Stimulated activated CD8-positive, alpha-beta memory T cell treated with anti-CD3 and anti-CD28 coated beads, Interleukin-4, amount 100 ng/mL, for 48 hours (primary cell): ENCODE measurements at regions not wholly inside any gene's neighbourhood (a gene's known extent, or its start where the extent isn't known, plus 50 kb on each side); places are given as distances from the start of the nearest gene placed in this dataset.

Experiments
- DNase-seq: peaks from one replicate; pipeline ENCODE4 v3.0.0-alpha.2; 2020

DNA sequence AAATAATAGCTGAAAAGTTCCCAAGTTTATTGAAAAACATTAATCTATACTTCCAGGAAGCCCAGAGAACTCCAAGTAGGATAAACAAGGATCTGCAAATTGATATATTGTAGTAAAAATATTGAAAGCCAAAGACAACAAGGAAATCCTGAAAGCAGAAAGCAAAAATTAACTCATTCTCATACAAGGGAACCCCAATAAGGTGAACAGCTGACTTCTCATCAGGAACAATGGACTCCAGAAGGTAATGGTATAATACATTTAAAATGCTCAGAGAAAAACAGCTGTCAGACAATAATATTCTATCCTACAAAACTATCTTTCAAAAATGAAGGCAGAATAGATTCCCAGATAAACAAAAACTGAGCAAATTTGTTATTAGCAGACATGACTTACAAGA is 138.1 kb upstream of the BMP4 start:
- DNase-seq, result no peak

DNA sequence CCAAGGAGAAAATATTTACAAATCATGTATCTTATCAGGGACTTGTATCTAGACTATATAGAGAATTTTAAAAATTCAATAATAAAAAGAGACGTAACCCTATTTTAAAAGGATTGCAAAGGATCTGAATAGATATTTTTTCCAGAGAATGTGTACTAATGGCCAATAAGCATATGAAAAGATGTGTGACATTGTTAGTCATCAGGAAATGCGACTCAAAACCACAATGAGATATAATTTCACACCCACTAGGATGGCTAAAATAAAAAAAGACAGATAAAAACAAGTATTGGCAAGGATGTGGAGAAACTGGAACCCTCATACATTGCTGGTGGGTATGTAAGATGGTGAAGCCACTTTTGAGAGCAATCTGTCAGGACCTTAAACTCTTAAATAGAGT is 141.9 kb upstream of the BMP4 start:
- DNase-seq, result no peak

DNA sequence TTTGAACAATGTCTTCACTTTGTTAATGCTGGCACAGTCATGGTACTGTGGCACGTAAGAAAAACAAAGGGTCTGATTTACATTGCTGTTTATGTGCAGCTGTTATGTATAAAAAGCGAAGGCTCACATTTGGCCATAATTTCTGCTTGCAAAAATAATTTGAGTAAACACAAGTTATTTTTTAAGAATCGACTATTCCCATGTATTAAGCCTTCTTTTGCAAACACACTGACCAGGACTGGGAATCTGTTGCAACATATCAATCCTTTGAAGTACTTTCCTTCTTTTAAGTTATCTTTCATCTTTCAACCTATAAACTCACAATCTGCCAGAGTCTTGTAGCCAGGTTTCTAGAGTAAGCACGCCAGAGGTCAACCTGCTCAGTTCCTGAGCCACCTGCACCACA is 145.4 kb upstream of the BMP4 start:
- no peak for DNase-seq

DNA sequence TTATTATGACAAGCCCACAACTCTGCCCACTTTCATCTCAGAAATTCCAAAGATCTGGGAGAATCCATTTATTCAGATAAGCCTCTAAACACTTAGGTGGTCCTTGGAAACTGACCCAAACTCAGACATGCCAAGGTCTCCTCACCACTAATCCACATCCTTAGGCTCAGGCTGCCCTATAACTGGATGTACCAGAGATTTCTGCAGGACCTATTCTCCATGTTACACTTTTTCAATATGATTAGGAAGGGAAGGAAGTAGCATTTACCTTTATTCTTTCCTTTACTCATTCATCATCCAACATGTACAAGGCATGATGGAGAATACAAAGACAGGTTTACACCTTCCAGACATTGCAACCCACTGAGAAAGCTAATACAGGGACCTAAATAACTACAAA is 145.9 kb upstream of the BMP4 start:
- no peak for DNase-seq

DNA sequence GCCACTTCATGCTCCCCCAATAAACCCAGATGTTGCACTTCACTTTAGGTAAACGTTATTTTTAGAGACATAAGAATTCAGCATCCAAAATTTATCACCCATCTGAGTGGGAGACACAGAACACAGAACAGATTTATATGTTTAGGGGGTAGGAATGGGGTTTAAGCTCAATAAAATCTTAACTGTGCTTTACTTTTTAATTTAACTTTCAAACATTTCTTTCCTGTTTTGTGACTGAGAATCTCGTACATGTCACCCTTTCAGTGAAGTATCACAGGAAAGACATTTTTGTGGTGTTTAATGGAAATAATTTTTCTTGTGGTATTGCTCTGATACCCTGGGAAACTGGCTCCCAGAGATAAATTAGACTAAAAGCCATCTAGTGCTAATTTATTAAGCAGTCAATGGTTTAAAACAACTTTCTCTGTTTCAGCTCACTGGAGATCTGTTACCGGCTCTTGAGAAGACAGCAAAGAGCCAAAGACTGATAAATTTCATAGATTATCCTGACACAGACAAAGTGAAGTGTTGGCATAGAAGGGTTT is 148.0 kb upstream of the BMP4 start:
- DNase-seq, result no peak

DNA sequence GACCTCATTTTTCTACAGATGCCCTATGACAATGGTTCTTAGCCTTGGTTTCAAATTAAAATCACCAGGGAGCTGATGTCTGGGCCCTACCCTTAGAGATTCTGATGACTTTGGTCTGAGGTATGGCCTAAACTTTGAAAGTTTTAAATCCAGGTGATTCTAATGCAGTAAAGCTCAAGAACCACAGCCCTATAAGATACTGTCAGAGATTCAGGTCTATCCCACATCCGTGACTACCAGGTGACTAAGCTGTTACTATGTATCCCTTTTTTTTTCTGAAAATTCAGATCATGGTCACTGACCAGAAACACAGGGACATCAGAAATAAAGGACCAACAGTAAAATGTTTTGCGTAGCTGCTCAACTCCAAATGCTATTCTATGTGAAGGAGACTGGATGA is 148.8 kb upstream of the BMP4 start:
- DNase-seq, result no peak

DNA sequence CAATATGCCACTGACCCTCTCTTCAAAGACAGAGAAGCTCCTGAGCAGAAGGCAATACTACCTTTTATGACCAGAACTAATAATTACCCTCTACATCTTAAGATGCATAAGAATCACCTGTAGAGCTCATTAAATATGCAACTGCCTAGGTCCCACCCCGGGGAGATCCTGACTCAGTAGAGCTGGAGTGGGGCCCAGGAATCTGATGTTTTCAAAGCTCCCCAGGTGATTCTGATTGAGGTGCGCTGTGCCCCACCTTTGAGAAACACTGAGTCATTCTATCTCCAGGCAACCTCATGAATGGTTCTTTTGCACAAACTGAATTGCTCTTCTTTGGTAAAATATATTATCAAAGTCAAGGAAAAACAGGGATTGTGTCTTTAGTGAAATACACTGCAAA is 149.3 kb upstream of the BMP4 start:
- DNase-seq, result no peak

DNA sequence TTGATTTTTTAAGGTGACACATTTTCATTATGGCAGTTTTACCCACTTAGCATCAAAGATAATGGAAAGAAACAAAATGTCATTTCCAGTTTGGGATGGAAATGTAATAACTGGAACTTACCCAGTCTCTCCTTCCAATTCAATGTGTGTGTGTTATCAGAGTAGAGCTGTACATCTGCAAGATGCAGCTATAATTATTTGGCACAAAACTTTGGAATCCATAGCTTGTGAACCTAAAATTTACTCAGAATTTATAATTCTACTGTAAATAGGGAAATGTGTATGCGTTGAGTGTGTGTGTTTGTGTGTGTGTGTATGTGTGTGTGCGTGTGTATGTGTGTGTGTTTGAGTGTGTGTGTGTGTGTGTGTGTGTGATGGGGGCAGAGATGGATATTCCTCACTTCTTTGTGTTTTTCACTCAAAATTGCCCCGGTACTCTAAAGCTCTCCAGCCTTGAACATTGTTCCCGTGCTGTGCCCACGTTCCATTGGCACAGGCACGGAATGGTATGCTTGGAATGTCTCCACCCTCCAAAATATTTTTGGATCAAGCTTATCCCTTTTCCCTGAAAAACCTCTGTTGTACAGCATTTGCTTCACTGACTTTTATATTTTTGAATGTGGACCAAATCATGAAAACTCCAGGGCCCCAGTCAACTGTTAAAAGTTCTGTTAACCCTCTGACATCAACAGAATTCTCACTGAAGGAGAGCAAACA is 150.2 kb upstream of the BMP4 start:
- no peak for DNase-seq

DNA sequence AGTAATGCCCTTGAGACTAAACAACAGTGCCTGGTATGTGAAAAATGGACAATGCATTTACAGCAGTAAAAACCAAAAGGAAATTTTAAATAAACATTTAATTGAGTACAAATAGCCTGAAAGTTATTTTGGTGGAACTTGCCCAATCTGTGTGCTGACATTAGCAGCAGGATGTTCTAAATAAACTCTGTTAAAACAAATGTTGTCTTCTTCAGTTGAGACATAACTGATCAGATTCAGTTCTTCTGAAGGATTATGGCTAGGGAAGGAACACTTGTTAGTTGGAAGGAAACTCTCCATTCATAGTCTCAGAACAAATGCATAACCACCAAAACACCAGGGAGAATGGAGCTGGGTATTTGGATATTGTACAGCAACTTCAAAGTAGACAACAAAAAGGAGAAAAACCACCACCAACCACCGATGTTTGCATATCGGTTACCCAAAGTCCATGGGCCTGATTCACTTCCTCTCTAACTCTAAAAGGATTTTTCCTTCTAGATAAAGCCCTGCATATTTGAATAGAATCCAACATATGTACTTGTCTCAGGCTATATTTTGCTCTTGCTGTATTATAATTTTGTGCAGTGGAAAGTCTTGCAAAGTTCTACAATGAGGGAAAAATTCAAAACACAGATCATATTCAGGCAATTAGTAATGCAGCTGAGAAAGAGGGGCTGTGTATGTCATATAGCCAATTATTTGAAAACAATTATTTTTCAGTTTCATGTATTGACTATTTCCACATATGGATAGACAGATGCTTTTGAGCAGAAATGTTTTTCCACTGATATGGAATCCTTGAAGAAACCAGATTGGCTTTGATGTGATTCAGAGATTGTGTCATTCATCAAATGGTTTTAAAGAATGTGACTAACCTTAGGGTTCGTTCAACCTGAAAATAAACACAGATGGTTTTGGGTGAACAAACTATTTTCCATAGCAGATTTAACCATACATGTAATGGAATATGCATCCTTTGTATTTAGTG is 152.2 kb upstream of the BMP4 start:
- DNase-seq, result no peak

DNA sequence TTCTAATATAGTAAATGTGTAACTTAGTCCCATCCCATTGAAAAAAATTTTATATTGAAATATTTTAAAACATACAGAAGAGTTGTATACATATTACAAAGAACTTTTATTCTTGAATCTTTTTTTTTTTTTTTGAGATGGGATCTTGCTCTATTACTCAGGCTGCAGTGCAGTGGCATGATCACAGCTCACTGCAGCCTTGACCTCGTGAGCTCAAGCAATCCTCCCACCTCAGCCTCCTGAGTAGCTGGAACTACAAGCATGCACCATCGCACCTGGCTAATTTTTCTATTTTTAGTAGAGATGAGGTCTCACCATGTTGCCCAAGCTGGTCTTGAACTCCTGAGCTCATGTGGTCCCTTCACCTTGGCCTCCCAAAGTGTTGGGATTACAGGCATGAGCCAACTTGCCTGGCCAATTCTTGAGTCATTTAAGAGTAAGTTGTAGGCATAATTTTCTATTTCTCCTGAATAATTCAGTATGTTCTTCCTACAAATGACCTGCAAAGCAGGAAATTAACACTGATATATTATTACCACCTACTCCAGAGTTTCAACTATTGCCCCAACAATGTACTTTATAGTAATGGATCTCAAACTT is 153.0 kb upstream of the BMP4 start:
- no peak for DNase-seq

DNA sequence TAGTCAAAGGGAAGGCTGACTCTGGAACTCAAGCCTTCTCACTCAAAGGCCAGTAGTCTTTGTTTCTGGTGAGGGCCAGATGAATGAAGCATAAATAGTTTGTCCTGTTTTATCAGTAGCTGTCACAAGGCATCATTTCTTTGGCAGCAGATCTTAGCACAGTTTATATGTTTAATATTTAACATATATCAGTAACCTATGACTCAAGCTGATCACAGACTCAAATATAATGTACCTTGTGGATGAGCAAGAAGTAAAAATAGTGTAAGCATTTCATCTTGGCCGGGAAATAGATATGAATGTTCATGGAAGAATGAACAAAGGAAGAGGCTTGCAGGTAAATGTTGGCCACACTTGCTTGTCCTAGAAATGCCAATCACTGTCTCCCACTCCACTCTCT is 158.3 kb upstream of the BMP4 start:
- no peak for DNase-seq

DNA sequence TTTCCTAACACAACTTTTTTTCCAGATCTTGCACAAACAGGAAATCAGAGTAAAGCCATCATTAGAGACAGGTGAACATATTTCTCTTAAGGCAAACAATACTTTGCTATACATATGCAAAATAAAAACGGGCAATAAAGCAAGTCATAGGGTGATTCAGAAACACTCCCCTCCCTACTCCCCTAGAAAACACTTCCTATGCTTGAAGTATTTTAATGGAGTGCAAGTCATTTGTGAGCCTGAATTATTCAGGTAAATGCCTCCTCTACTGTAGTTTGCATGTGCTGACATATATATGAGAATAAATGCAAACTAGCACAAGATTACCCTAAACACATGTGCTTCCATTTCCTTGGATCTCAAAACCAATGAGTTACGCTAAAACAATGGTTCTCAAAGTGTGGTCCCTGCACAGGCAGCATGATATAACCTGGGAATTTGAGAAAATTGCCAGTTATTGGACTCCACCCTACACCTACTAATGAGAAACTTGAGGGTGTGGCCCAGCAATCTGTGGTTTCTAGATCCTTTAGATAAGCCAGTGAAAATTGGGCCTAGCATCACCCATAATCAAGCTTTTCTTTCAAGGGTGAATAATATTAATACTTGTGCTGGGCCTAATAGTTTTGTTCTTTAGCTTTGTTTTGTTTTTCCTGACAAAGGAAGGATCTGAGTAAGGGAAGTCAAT is 159.7 kb upstream of the BMP4 start:
- no peak for DNase-seq

DNA sequence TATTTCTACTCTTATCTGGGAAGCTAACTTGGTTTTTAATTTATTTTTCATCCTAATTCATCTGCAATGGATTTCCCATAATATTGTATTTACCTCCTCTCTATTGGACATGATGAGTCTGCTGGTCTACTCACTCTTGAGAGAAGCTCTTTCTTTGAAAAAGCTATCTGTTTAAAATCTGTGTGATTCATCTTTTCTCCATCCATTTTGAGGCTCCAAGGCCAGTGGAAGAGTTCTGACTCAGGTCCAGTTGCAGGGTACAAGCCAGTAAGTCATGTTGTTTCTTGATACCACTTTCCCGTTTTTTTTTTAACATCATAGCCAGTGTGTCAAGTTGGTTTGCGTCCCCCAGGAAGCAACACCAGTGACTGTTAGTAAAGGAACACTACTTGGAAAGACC is 160.3 kb upstream of the BMP4 start:
- DNase-seq, result no peak

DNA sequence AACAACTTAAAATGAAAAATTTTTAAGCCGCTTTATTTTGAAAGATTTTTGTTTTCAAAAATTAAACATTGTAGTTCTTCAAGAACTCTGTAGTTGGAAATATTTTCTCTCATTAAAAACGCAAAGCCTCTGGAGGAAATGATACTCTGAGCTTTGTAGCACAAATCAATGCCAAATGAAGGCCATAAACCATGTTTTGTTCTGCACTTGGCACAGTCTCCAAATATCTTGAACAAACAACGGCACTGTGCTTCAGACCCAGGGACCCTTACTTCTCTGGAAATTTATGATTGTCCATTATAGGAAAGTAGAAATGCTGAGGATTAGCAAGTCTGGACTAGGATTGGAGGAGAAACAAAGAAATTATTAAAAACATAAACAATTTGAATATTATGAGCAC is 160.8 kb upstream of the BMP4 start:
- DNase-seq, result no peak

DNA sequence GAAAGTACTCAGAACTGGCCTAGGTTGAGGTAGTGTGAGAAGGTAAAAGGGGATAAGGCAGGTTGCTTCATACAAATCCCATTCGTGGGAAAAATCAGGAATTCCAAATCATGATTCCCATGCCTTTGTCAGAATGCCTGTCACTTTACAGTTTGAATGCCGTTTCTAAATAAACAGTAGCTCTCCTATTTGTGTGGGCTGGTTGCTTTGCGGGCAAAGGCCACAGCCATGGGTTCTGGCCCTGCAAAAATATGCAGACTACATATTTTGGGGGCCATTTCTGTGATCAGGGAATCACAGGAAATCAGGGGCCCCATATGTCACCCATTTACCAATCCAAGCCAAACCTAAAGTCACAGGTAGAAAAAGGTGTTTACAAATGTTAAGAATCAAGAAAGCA is 161.3 kb upstream of the BMP4 start:
- DNase-seq, result no peak

DNA sequence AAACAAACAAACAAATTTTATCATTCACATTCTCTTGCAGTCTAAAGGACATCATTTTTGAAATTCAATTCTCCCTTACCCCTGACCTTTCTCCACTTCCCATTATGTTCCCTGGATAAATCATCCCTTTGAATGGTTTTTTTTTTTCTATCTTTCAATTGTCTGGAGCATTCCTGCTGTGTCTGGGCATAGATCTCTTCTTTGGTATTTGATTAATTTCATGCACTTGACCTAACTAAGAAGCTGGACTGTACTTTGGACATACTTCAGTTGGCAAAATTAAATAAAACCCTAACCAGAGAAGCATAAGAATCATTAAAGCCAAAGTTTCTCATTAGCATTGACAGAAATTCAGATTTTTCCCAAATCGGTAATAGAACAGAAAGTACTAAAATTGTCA is 163.6 kb upstream of the BMP4 start:
- DNase-seq, result no peak

DNA sequence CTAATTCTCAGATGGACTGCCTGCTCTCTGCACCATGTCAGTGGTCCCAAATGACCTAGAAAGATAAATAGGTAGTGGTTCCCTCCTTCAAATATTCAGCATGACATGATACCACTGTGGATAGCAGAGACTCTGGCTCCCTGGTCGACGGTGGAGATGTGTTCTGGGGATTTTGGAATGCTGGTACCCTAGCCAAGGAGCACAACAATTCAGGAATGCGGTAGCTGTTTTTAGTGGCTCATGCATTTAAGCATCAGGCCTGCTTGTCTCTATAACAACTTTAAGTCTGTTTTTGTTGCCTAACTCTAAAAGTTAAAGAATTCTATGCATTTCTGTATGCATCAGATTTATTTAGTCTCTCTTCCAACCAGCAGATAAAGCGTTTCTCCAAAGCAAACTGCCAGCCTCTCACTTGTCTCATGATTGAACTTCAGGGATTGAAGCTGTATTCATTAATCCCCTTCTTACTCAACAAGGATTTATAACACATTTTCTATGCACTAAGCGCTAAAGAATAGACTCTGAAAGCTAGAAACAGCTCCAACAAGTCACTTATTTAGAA is 164.9 kb upstream of the BMP4 start:
- no peak for DNase-seq

DNA sequence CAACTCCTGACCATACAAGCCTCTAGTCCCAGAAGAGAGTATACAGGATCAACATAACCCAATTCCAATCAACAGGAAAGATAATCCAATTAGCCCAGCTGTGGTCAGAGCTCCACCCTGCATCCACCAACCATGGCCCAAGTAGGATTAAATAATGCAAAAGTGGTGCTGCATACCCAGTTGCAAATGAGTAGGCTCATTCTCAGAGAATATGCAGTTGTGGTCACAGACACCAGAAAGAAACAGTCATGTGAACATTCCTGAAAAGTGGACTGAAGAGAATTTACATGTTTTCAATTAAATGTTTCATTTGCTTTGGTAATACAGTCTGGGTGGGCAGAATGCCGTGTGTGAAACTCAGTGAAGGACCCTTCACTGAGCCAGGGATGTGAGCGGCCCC is 167.2 kb upstream of the BMP4 start:
- no peak for DNase-seq

DNA sequence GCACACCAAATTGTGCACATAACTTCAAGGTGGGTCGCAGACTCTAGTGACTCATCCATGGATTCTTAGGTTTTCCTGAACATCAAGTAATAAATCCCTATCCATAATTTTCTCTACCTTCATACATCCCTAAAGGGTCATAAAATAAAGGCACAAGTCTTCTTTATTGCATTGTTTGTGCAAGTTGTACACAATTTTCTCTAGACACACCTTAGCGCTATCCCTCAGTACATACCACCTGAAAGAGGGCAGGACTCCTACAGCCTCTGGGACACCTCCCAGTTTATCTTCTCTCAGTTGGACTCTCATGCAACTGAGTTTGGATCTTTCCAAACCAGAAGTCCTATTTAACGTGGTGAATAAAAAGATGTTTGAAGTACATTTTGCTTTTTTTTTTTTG is 168.5 kb upstream of the BMP4 start:
- no peak for DNase-seq

DNA sequence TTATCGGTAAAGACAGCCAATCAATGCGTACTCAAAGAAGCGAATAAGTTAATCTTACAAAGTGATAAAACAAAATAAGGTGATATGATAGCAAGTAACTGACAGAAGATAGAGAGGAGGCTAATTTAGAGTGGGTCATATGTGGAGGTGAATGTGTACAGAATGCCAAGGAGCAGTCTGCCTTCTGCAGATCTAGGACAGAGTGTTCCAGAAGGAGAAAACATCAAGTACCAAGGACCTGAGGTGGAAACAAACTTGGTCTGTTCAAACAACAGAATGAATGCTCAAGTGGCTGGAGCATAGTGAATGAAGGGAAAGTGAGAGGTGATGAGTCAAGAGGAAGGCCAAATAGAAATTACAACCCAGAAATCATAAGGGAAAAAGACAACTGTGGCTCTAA is 170.3 kb upstream of the BMP4 start:
- DNase-seq, result no peak

DNA sequence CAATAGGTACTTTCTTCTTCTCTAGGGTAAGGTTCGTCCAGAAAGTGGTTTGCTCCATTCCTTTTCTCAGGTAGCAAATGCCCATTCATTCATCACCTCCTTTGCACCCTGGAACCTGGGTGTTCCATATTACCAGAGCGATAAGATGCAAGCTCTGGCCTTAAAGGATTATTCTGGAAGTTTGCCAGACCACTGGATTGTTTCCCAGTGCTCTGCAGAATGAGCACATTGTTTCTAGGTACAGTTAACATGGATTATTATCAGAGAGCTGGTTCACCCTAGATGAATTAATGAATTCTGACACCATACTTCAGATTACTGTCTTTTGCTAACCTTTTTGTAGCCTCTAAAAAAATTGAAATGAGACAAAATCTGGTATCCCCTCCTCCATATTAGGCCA is 170.9 kb upstream of the BMP4 start:
- no peak for DNase-seq

DNA sequence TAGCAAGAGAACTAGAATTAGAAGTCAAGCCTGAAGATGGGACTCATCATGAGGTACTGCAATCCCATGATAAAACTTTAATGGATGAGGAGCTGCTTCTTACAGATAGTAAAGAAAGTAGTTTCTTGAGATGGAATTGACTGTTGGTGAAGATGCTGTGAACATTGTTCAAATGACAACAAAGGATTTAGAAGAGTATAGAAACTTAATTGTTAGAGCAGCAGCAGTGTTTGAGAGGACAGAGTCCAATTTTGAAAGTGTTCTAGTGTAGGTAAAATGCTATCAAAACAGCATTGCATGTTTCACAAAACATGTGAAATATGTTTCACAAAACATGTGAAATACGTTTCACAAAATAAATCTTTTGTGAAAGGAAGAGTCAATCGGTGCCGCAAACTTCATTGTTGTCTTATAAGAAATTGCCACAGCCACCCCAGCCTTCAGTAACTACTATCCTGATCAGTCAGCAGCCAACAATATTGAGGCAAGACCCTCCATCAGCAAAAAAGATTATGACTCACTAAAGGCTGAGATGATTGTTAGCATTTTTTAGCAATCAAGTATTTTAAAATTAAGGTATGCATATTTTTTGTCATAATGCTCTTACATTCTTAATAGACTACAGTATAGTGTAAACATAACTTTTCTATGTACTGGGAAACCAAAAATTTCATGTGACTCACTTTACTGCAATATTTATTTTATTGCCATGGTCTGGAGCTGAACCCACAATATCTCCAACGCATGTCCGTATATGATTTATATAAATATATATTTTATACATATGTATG is 173.4 kb upstream of the BMP4 start:
- no peak for DNase-seq
